ENCODE measurements at regions not wholly inside any gene's neighbourhood (a gene's known extent, or its start where the extent isn't known, plus 50 kb on each side); places are given as distances from the start of the nearest gene placed in this dataset.

DNA sequence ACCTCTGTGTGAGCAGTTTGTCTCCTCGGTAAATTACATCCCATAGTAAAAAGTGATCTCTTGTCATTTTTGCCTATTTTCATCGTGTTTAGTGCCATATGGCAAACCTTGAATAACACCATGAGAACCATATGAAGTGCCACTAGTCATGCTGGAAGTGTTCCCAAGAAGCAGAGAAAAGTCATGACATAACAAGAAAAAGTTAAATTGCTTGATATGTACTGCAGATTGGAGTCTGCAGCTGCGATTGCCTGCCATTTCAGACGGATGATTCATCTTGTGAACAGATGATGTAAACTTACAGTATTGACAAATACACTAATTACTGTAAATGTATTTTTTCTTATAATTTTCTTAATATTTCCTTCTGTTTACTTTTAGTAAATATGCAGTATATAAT lies 846.7 kb downstream of the BCL11A start:
- DNase-seq: no peak

DNA sequence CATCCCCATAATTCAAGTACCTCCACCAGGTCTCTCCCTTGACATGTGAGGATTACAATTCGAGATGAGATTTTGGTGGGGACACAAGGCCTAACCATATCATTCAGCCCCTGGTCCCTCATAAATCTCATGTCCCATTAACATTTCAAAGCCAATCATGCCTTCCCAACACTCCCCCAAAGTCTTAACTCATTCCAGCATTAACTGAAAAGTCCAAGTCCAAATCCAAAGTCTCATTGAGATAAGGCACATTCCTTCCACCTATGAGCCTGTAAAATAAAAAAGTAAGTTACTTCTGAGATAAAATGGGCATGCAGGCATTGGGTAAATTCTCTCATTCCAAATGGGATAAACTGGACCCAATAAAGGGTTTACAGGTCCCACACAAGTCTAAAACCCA lies 849.7 kb downstream of the BCL11A start:
- DNase-seq: no peak

DNA sequence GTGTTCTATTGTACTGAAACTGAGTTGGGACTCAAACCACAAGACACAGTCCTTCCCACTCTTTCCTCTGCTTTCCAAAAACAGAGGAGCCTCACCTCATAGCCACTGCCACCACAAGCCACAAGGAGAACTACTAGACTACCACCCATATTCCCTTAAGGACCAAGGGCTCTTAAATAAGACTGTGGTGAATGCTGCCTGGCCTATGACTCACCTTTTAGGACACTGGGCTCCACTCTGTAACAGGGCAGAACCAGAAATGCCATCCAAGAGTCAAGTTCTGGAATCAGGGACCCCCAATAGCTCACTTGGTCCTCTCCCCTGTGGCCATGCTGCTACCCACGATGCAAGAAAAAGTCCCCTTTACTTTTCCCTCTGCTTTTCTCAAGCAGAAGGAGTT lies 851.4 kb downstream of the BCL11A start:
- DNase-seq: no peak

DNA sequence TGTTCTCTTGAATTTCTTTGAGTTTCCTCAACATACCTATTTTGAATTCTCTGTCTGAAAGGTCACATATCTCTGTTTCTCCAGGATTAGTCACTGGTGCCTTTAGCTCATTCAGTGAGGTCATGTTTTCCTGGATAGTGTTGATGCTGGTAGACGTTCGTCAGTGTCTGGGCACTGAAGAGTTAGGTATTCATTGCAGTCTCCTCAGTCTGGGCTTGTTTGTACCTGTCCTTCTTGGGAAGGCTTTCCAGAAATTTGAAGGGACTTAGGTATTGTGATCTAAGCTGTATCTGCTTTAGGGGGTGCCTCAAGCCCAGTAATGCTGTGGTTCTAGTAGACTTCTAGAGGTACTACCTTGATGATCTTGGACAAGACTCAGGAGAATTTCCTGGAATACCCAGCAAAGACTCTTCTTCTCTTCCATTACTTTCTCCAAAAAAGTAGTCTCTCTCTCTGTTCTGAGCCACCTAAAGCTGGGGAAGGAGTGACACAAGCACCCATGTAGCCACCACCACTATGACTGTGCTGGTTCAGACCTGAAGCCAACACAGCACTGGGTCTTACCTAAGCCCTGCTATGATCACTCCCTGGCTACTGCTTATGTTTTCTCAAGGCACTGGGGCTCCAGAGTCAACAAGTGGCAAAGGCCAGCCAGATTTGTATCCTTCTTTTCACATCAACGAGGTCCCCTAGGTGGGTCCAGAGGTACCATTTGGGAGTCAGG lies 852.0 kb downstream of the BCL11A start:
- DNase-seq: no peak

DNA sequence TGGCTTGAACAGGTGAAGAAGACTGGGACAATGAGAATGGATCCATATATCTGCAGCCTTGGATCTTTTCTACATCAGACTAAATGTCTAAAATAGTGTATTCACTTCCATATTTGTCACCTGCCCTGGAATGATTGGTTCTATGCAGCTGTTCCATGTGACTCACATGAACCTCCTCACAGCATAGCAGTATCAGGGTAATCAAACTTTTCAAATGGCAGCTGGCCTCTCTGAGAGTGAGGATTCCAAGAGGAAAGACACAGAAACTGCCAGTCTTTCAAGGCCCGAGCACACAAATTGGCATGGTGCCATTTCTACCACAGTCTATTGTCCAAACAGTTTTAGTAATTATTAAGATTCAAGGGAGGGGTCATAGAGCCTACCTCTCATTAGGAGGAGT lies 859.3 kb downstream of the BCL11A start:
- no peak for DNase-seq

- no peak for DNase-seq
Observed at GRCh38 chr2:59693231-59693959, 860.1 kb downstream of the BCL11A start.

DNA sequence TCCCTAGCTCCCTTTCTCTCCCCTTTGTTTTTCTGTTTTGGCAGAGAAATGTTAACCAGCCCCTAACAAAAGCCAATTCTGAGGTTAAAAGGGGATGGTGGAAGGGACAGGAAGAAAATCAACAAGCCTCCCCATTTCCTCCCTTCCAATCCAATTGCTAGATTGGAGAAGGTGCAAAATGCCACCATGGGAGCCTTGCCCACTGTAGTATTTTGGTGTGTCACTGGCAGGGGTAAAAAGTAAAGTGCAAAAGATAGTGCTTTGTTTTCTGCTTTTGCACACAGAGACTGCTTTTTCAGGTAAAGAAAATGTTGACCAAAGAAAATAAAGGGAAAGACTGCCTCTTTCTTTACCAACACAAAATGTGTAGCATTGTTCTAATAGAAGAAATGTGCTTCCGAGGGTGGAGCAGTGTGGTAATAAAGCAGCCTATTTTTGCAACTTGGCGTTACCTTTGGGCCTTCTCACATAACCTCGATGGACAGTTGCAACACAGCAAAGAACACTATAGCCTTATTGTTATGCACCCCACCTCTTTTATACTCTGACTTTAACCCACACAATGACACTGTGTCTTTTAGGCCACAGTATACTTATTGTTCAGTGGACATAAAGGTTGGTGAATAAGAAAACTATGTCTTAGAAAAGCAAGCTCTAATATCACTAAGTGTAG lies 861.8 kb downstream of the BCL11A start:
- no peak for DNase-seq

DNA sequence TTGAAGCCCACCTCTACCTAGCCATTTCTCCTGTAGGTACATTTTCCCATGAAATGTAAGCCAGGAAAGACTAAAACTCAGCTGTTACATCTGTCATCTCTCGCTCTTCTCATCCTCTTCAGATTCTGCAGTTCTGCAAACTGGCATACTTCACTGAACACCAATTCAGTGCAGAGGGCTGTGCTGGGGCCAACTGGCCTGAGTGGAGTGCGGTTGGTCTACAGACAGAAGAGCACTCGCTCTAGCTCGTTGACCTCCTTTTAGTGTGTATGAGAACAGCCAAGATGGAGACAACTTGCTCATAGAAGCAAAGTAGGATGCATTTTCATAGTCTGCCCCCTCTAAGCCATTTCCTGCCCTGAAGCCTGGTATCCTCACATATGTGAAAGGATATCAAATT lies 862.6 kb downstream of the BCL11A start:
- DNase-seq: no peak

DNA sequence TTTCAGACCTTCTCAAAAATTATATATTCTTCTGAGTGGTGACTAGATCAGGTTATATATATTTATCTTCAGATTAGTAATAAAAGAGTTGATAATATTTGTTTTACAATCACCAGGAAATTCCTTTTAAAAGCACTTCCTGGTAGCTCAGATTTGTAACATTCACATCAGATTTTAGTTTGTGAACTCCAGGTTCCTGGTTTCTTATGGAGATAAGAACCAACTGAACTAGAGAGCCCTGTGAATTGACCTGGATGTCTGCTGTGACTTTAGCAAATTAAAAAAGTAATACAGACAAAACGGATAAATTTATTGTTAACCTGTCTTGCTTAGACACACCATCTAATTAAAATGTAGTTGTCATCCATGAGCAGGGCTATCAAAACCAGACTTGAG lies 868.7 kb downstream of the BCL11A start:
- DNase-seq: no peak

GRCh38 chr2:59684116-59684770 lies 869.2 kb downstream of the BCL11A start:
- DNase-seq: peak; percentile 28

- DNase-seq: no peak
Observed at GRCh38 chr2:59680863-59681262, 872.6 kb downstream of the BCL11A start.

- DNase-seq: no peak
Observed at GRCh38 chr2:59677158-59677557, 876.3 kb downstream of the BCL11A start.

GRCh38 chr2:59674100-59674499 lies 879.4 kb downstream of the BCL11A start:
- no peak for DNase-seq

DNA sequence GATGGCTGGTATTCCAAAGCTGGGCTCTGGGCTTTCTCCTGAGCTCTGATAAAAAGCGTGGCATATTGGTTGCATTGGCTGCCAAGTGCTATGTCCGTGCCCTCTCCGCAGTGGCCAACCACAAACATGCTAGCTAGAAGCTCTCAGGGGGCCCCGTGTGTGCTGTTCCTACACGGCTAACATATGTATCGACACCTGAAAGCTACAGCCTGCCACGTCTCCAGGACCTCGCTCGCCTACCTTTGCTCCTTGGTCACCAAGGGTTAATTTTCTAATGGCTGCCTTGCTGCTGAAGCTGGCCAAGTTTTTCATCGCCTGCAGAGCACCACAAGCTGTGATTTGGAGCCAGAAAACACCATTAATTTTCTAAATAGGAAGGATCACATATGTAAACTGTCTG lies 888.4 kb downstream of the BCL11A start:
- no peak for DNase-seq

DNA sequence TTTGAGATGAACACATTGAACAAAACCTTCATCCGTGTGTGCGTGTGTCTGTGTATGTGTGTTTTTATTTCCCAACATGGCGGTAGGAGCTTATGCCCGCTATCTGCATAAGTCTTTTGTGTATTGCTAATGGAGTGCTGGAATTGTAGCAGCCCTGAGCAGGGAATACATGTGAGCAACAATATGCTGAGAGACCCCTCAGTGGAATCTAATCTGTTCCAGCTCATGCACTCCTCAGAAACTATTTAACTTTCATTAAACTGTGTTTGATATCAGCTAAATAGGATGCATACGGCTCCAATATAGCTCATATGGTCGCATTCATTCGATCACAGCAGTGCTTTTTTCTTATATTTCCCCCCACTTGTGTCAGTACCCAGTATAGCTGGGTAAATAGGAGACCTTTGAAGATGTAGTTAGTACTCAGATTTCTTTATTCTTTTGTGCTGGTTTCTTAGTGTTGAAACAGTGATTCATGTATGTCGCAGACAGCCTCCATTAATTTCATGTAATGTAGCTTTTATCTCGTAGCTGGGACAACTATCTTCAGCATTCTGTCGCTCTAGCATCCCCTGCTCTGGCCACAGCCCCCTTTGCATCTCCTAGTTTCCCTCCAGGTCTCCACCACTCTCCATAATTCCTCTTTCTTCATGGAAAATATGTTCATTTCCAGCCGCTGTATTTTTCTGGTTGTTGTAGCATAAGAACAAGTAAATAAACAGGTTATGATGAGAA lies 891.2 kb downstream of the BCL11A start:
- no peak for DNase-seq

DNA sequence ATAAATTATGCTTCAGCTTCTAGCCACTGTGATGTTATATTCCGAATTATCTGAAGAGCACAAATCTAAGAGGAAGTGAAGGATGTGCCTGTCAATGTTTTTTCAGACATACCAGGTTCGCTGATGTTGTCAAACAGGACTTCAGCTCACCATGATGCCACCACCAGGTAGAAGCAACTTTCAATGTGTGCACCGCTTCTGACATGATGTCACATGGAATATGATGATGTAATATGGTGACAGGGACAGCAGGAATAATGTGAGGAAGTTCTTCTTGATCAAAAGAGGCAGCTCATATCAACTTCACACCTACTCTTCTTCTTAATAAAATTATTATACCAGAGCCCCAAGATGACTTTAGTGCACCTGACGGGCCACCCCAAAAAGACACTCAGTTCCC lies 893.2 kb downstream of the BCL11A start:
- no peak for DNase-seq

- no peak for DNase-seq
Observed at GRCh38 chr2:59658906-59659635, 894.4 kb downstream of the BCL11A start.

GRCh38 chr2:59655809-59656208 lies 897.6 kb downstream of the BCL11A start:
- DNase-seq: no peak

- peak; percentile 17 for DNase-seq
Observed at GRCh38 chr2:59654710-59655109, 898.7 kb downstream of the BCL11A start.

GRCh38 chr2:59653164-59653563 lies 900.3 kb downstream of the BCL11A start:
- DNase-seq: no peak

DNA sequence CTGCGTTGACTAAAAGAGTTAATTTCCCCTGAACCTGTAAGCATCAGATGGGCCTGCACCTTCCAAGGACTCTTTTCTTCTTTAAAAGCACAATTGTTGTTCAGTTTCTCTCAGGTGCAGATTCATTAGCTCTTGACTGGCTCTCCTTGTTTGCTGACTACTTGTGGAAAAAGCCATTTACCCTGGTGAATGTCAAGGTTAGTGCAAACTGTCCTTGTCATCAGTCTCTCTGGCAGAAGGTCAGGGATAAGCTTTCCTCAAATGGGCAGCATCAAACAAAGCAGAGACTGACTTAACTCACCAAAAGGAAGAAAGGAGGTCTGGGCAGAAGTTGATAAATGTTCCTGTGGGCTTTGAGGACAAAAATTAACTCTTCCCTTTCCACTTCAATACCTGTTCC lies 922.7 kb downstream of the BCL11A start:
- DNase-seq: peak; percentile 51

DNA sequence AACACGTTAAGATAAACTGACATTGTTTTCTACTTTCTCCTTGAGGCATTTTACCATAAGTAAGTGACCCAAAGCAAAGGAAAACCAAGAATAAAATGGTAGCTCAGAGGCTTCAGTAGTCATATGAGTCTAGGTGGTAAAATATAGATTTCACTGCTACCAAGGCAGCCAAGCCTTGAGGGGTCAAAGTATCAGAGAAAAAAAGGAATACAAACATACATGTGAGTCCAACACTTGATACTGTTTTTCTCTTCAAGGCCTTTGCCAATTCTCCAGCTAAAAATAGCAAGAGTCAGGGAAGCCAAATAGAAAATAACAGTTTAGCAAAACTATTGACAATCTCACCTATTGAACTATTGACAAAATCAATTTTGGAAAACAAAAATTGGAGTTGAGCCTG lies 925.9 kb downstream of the BCL11A start:
- DNase-seq: no peak

Data from DMS153 (cell line).